Astrocyte (in vitro differentiated cells and primary cell): ENCODE measurements at regions not wholly inside any gene's neighbourhood (a gene's known extent, or its start where the extent isn't known, plus 50 kb on each side); places are given as distances from the start of the nearest gene placed in this dataset.

Source experiments
- DNase-seq: peaks from one replicate; pipeline ENCODE4 v3.0.0-alpha.2; 2010; ENCODE audit warnings: low read depth
- FAIRE-seq: peaks from 2 replicates; lab custom pipeline; 2011; peaks lifted over from hg19 to GRCh38; lab: Jason Lieb, UNC
- H2AFZ ChIP-seq: 2 replicates; pipeline ENCODE4 v1.6.0; 2012; ENCODE audit warnings: low read depth, low read length, inconsistent platforms
- H3K27ac ChIP-seq: 2 replicates; pipeline ENCODE4 v1.5.1; 2011; ENCODE audit warnings: low read depth, low read length, inconsistent platforms
- H3K27me3 ChIP-seq: 2 replicates; pipeline ENCODE4 v1.6.0; 2011; ENCODE audit warnings: low read length, inconsistent platforms; ENCODE audit not compliant: insufficient read depth
- H3K36me3 ChIP-seq: 2 replicates; pipeline ENCODE4 v1.5.1; 2011; ENCODE audit warnings: low read length, inconsistent platforms; ENCODE audit not compliant: insufficient read depth
- H3K4me1 ChIP-seq: 2 replicates; pipeline ENCODE4 v1.5.1; 2011; ENCODE audit warnings: low read length, inconsistent platforms; ENCODE audit not compliant: insufficient read depth
- H3K4me2 ChIP-seq: 2 replicates; pipeline ENCODE4 v1.6.0; 2012; ENCODE audit warnings: low read length, inconsistent platforms
- H3K4me3 ChIP-seq: 2 replicates; pipeline ENCODE4 v1.5.1; 2011; ENCODE audit warnings: low read depth, mild to moderate bottlenecking, low read length, inconsistent platforms; ENCODE audit not compliant: insufficient read depth
- H3K79me2 ChIP-seq: 2 replicates; pipeline ENCODE4 v1.6.0; 2012; ENCODE audit warnings: mild to moderate bottlenecking, low read length, inconsistent platforms; ENCODE audit not compliant: insufficient read depth
- H3K9ac ChIP-seq: 2 replicates; pipeline ENCODE4 v1.6.0; 2012; ENCODE audit warnings: mild to moderate bottlenecking, low read length, inconsistent platforms
- H3K9me3 ChIP-seq: 2 replicates; pipeline ENCODE4 v1.5.1; 2012; ENCODE audit warnings: low read depth, mild to moderate bottlenecking, low read length, inconsistent platforms; ENCODE audit not compliant: insufficient read depth
- H4K20me1 ChIP-seq: 2 replicates; pipeline ENCODE4 v1.6.0; 2012; ENCODE audit warnings: low read length, inconsistent platforms; ENCODE audit not compliant: insufficient read depth
- H3K27ac Mint-ChIP-seq: one replicate; pipeline ENCODE4 v1.8.0; 2021; ENCODE audit warnings: mild to moderate bottlenecking, mixed read lengths; ENCODE audit not compliant: unreplicated experiment
- H3K27me3 Mint-ChIP-seq: one replicate; pipeline ENCODE4 v1.8.0; 2021; ENCODE audit warnings: low read depth, mixed read lengths; ENCODE audit not compliant: unreplicated experiment
- H3K36me3 Mint-ChIP-seq: one replicate; pipeline ENCODE4 v1.8.0; 2021; ENCODE audit warnings: low read depth, mixed read lengths; ENCODE audit not compliant: unreplicated experiment
- H3K4me1 Mint-ChIP-seq: one replicate; pipeline ENCODE4 v1.8.0; 2021; ENCODE audit warnings: low read depth, mixed read lengths; ENCODE audit not compliant: unreplicated experiment
- H3K4me3 Mint-ChIP-seq: one replicate; pipeline ENCODE4 v1.8.0; 2021; ENCODE audit warnings: mild to moderate bottlenecking, moderate library complexity, mixed read lengths; ENCODE audit not compliant: unreplicated experiment
- H3K9me3 Mint-ChIP-seq: one replicate; pipeline ENCODE4 v1.8.0; 2021; ENCODE audit warnings: mild to moderate bottlenecking, mixed read lengths; ENCODE audit not compliant: unreplicated experiment
- CTCF ChIP-seq: IDR thresholded peaks from 2 replicates; pipeline ENCODE4 v1.5.1; 2011; ENCODE audit warnings: low read depth, mild to moderate bottlenecking, inconsistent platforms, low read length, moderate library complexity; ENCODE audit not compliant: insufficient read depth
- EZH2 ChIP-seq: IDR thresholded peaks from 2 replicates; pipeline ENCODE4 v1.6.1; 2012; ENCODE audit warnings: mild to moderate bottlenecking, low read length, inconsistent platforms; ENCODE audit not compliant: insufficient read depth

GRCh38 chr3:165464736-165465135, 268.6 kb upstream of the SLITRK3 start:
- H3K4me3 Mint-ChIP-seq, result no peak overlapping the region
- H4K20me1 ChIP-seq, result no peaks in the 10 kb centered on the region
- DNase-seq (peak; percentile 73), FAIRE-seq (no peak)
- no peak for TF ChIP-seq EZH2
- TF ChIP-seq CTCF, result no peak
- H3K27ac ChIP-seq, result peak overlapping the region; percentile 59
- H3K79me2 ChIP-seq, result no peaks in the 10 kb centered on the region
- H3K4me3 ChIP-seq, result no peak overlapping the region
- peak overlapping the region; percentile 8 for H3K4me2 ChIP-seq
- no peaks in the 10 kb centered on the region for H3K36me3 ChIP-seq
- no peaks in the 10 kb centered on the region for H3K36me3 Mint-ChIP-seq
- no peak overlapping the region for H2AFZ ChIP-seq
- H3K9me3 ChIP-seq, result no peaks in the 10 kb centered on the region
- no peaks in the 10 kb centered on the region for H3K9me3 Mint-ChIP-seq
- H3K27me3 ChIP-seq, result no peaks in the 10 kb centered on the region
- H3K27me3 Mint-ChIP-seq, result no peaks in the 10 kb centered on the region
- peaks cover 19% of the 10 kb centered on the region for H3K4me1 Mint-ChIP-seq
- no peak overlapping the region for H3K27ac Mint-ChIP-seq
- H3K9ac ChIP-seq, result no peak overlapping the region
- H3K4me1 ChIP-seq, result peaks cover 5% of the 10 kb centered on the region

GRCh38 chr3:165463531-165463930, 267.3 kb upstream of the SLITRK3 start:
- DNase-seq (no peak), FAIRE-seq (no peak)
- Histone ChIP-seq H3K79me2 (no peaks in the 10 kb centered on the region), H2AFZ (no peak overlapping the region), H3K36me3 (no peaks in the 10 kb centered on the region), H3K9me3 (no peaks in the 10 kb centered on the region), H3K4me2 (no peak overlapping the region), H3K27ac (no peak overlapping the region), H3K27me3 (no peaks in the 10 kb centered on the region), H3K4me3 (no peak overlapping the region), H4K20me1 (no peaks in the 10 kb centered on the region), H3K9ac (no peak overlapping the region), H3K4me1 (peaks cover 5% of the 10 kb centered on the region)
- no peak for TF ChIP-seq EZH2
- TF ChIP-seq CTCF, result no peak
- Mint-ChIP-seq H3K9me3 (no peaks in the 10 kb centered on the region), H3K27ac (no peak overlapping the region), H3K4me3 (no peak overlapping the region), H3K27me3 (no peaks in the 10 kb centered on the region), H3K36me3 (no peaks in the 10 kb centered on the region), H3K4me1 (peaks cover 19% of the 10 kb centered on the region)

- Histone ChIP-seq H3K79me2 (no peaks in the 10 kb centered on the region), H3K4me3 (no peak overlapping the region), H4K20me1 (no peaks in the 10 kb centered on the region), H3K27me3 (no peaks in the 10 kb centered on the region), H3K9me3 (no peaks in the 10 kb centered on the region), H3K4me2 (no peak overlapping the region), H3K27ac (no peak overlapping the region), H2AFZ (no peak overlapping the region), H3K36me3 (no peaks in the 10 kb centered on the region), H3K9ac (no peak overlapping the region), H3K4me1 (peaks cover 5% of the 10 kb centered on the region)
- H3K27ac Mint-ChIP-seq, result no peak overlapping the region
- TF ChIP-seq EZH2 (no peak), CTCF (no peak)
- H3K4me1 Mint-ChIP-seq, result peaks cover 19% of the 10 kb centered on the region
- FAIRE-seq, result no peak
- H3K27me3 Mint-ChIP-seq, result no peaks in the 10 kb centered on the region
- H3K36me3 Mint-ChIP-seq, result no peaks in the 10 kb centered on the region
- H3K4me3 Mint-ChIP-seq, result no peak overlapping the region
- no peaks in the 10 kb centered on the region for H3K9me3 Mint-ChIP-seq
- peak; percentile 29 for DNase-seq
Measured at GRCh38 chr3:165462636-165463334, 266.6 kb upstream of the SLITRK3 start.
